Peyer's patch (tissue), 4 donors: ENCODE measurements at regions not wholly inside any gene's neighbourhood (a gene's known extent, or its start where the extent isn't known, plus 50 kb on each side); places are given as distances from the start of the nearest gene placed in this dataset.

Source experiments
- DNase-seq, 3 donors: peaks; one replicate each; pipeline ENCODE4 v3.0.0-alpha.2; 2017 to 2019
- H3K27ac ChIP-seq, 4 donors: fragments of 200-600 bp; sonication (generic); one replicate each; pipeline ENCODE4 v1.5.1; 2016 to 2019
- H3K27me3 ChIP-seq, 2 donors: fragments of 200-600 bp; sonication (generic); one replicate each; pipeline ENCODE4 v1.5.1; 2019
- H3K36me3 ChIP-seq, 3 donors: fragments of 200-600 bp; sonication (generic); one replicate each; pipeline ENCODE4 v1.5.1; 2016 to 2019
- H3K4me1 ChIP-seq, 4 donors: fragments of 200-600 bp; sonication (generic); one replicate each; pipeline ENCODE4 v1.5.1; 2016 to 2019
- H3K4me3 ChIP-seq, 4 donors: fragments of 200-600 bp; sonication (generic); 1 replicate in 3 of 4; 2 replicates in 1 of 4; pipeline ENCODE4 v1.5.1; 2016 to 2019; ENCODE audit warnings: mild to moderate bottlenecking in 1 of 4
- H3K9me3 ChIP-seq, 4 donors: fragments of 200-600 bp; sonication (generic); one replicate each; pipeline ENCODE4 v1.5.1; 2016 to 2019; ENCODE audit warnings: mild to moderate bottlenecking in 1 of 4
- POLR2A ChIP-seq, 2 donors: fragments of 450-650 bp; IDR thresholded peaks; one replicate each; pipeline ENCODE4 v1.5.1; 2017; ENCODE audit warnings: antibody characterized with exemption in 2 of 2, mild to moderate bottlenecking in 2 of 2, moderate library complexity in 2 of 2
- TF ChIP-seq, protein P1 (sequence below), 6 experiments: fragments of 450-650 bp in 4 of 6; fragments of 200-600 bp in 2 of 6; sonication (generic) in 1 of 6; IDR thresholded peaks; one replicate each; pipeline ENCODE4 v1.5.1; 2017 to 2019; ENCODE audit warnings: antibody characterized with exemption in 6 of 6, mild to moderate bottlenecking in 3 of 6, moderate library complexity in 1 of 6

DNA sequence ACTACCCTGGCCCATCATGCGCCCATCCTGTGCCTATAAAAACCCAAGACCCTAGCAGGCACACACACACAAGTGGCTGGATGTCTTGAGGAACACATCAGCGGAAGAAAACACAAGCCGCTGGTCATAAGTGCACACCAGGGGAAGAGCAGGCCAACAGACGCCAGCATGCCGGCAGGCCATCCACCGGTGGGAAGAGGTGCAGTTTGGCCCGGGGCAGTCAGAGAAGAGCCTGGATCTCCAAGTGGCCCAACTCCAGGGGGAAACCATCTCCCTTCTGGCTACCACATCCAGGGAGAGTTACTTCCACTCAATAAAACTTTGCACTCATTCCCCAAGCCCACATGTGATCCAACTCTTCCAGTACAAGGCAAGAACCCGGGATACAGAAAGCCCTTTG is 2001.3 kb upstream of the NUDT12 start:
- Histone ChIP-seq H3K27me3 (no peaks in the 10 kb centered on the region), H3K9me3 (no peaks in the 10 kb centered on the region), H3K36me3 (no peaks in the 10 kb centered on the region), H3K4me3 (no peak overlapping the region), H3K27ac (no peak overlapping the region), H3K4me1 (no peaks in the 10 kb centered on the region)
- DNase-seq: no peak
- no peak for TF ChIP-seq POLR2A (IDR thresholded peaks at IDR 0.05)
- TF ChIP-seq, protein P1, sequence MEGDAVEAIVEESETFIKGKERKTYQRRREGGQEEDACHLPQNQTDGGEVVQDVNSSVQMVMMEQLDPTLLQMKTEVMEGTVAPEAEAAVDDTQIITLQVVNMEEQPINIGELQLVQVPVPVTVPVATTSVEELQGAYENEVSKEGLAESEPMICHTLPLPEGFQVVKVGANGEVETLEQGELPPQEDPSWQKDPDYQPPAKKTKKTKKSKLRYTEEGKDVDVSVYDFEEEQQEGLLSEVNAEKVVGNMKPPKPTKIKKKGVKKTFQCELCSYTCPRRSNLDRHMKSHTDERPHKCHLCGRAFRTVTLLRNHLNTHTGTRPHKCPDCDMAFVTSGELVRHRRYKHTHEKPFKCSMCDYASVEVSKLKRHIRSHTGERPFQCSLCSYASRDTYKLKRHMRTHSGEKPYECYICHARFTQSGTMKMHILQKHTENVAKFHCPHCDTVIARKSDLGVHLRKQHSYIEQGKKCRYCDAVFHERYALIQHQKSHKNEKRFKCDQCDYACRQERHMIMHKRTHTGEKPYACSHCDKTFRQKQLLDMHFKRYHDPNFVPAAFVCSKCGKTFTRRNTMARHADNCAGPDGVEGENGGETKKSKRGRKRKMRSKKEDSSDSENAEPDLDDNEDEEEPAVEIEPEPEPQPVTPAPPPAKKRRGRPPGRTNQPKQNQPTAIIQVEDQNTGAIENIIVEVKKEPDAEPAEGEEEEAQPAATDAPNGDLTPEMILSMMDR (IDR thresholded peaks at IDR 0.05): no peak

DNA sequence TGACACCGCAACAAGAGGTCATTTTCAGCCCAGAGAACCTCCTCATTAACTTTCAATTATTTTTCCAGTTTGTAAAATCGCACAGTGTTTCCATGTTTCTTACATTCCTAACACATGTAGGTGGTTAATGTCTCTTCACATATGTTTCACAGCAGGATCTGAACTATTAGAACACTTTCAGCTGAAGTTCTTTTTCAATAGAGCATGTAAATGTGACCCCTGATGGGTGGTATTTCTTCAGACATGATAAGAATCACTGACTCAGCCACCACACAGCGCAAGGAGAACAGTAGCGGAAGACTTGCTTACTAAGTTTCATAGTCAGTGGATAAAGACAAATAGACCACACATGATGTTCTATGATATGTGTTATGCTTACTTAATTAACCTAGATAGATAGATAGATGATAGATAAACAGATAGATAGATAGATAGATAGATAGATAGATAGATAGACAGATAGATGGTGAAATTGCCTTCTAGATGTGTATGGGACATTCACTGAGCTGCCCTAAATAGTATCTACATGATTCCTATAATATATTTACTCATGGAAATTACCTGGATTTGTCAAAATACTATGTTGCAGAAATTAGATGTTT is 1992.1 kb upstream of the NUDT12 start:
- DNase-seq: no peak
- Histone ChIP-seq H3K4me3 (no peak overlapping the region), H3K9me3 (no peaks in the 10 kb centered on the region), H3K4me1 (no peaks in the 10 kb centered on the region), H3K36me3 (no peaks in the 10 kb centered on the region), H3K27me3 (no peaks in the 10 kb centered on the region), H3K27ac (no peak overlapping the region)
- no peak for TF ChIP-seq POLR2A (IDR thresholded peaks at IDR 0.05)
- TF ChIP-seq, protein P1 (IDR thresholded peaks at IDR 0.05): no peak

DNA sequence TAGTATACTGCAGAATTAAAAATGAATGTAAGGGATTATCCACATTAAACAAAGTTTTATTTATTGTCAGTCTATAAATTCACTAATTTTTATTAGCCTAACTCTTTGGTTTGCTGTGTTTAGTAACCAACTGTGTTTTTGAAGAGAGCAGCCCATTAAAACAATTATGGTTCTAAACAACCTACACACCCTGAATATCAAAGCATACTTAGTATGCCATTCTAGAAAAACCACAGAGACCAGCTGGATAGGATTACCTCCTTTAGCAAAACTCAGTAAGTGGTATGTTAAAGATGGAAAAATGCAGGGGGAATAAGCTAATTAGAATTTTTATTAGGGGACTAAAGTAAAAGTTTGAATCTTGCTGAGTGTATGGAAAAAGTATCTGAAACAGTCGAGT is 1981.7 kb upstream of the NUDT12 start:
- no peak for TF ChIP-seq POLR2A (IDR thresholded peaks at IDR 0.05)
- TF ChIP-seq, protein P1 (IDR thresholded peaks at IDR 0.05): no peak
- Histone ChIP-seq H3K27me3 (no peaks in the 10 kb centered on the region), H3K4me1 (no peaks in the 10 kb centered on the region), H3K4me3 (no peak overlapping the region), H3K36me3 (no peaks in the 10 kb centered on the region), H3K27ac (no peak overlapping the region), H3K9me3 (no peaks in the 10 kb centered on the region)
- no peak for DNase-seq

DNA sequence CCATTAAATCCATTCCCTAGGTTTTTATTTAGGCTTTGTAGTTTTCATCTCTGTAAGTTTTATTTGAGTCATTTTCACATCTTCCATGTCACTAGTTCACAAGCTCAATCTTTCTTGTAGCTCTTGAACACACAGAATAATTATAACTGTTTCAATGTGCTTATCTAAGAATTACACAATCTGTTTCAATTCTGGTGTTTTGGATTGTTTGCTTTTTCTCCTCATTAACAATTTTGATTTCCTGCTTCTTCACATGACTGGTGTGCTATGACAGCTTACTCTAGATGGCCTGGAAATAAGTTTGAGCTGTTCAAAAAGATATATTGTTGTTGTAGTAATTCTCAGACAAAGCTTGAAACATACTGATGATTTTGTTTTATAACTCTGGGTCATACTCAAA is 1974.1 kb upstream of the NUDT12 start:
- no peak overlapping the region for H3K4me3 ChIP-seq
- TF ChIP-seq, protein P1 (IDR thresholded peaks at IDR 0.05): no peak
- no peak for TF ChIP-seq POLR2A (IDR thresholded peaks at IDR 0.05)
- H3K9me3 ChIP-seq: no peaks in the 10 kb centered on the region
- H3K27me3 ChIP-seq: no peaks in the 10 kb centered on the region
- DNase-seq: no peak
- H3K27ac ChIP-seq: no peak overlapping the region
- no peaks in the 10 kb centered on the region for H3K4me1 ChIP-seq
- no peaks in the 10 kb centered on the region for H3K36me3 ChIP-seq

DNA sequence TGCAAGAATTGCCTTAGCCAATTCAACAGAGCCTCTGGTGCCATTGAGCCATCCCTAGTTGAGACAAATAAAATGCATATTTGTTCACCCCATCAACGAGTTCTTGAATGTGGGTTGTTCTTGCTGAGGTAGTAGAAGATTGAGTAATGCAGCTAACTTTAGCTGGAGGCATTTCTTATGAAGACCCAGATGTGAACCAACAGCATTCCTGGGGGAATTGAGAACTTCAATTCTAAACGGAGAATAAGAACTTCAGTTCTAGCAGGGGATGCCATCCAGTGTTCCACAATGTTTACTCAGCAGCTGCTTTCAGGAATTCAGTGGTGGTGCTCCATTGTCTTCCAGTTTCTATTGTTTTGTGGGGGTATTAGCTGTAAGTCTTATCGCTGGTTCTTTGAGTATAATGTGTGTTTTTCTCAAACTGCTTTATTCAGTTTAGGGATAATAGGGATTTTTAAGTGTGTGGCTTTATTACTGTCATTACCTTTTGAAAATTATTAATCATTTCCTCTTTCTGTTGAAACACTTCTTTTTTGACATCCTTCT is 1968.2 kb upstream of the NUDT12 start:
- no peaks in the 10 kb centered on the region for H3K4me1 ChIP-seq
- no peak overlapping the region for H3K27ac ChIP-seq
- no peak for DNase-seq
- no peaks in the 10 kb centered on the region for H3K36me3 ChIP-seq
- no peaks in the 10 kb centered on the region for H3K27me3 ChIP-seq
- TF ChIP-seq, protein P1 (IDR thresholded peaks at IDR 0.05): no peak
- no peak for TF ChIP-seq POLR2A (IDR thresholded peaks at IDR 0.05)
- no peak overlapping the region for H3K4me3 ChIP-seq
- H3K9me3 ChIP-seq: no peaks in the 10 kb centered on the region

DNA sequence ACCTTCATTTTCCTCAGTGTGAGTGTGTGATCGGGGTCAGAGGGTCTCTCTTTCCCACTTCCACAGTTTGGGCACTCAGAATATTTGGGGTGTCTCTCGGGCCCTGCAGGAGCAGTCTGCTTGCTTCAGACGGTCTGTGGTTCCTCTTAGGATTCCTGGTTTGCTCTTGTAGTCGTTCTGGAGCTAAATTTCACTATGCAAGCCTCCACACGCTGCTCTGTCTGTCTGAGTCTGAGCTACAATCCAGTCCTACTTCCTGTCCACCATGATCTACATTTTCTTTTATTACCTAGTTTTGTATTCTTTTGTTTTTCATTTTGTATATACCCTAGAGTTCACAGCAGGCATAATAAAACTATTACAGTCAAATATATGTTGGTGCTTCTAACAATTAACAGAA is 1967.3 kb upstream of the NUDT12 start:
- no peak overlapping the region for H3K4me3 ChIP-seq
- TF ChIP-seq POLR2A (IDR thresholded peaks at IDR 0.05): no peak
- TF ChIP-seq, protein P1 (IDR thresholded peaks at IDR 0.05): no peak

More for the DNA sequence above, 1967.3 kb upstream of the NUDT12 start:
- no peaks in the 10 kb centered on the region for H3K9me3 ChIP-seq
- no peaks in the 10 kb centered on the region for H3K36me3 ChIP-seq
- no peak overlapping the region for H3K27ac ChIP-seq
- H3K27me3 ChIP-seq: no peaks in the 10 kb centered on the region
- no peak for DNase-seq
- no peaks in the 10 kb centered on the region for H3K4me1 ChIP-seq
